ENCODE measurements at regions not wholly inside any gene's neighbourhood (a gene's known extent, or its start where the extent isn't known, plus 50 kb on each side); places are given as distances from the start of the nearest gene placed in this dataset.

DNA sequence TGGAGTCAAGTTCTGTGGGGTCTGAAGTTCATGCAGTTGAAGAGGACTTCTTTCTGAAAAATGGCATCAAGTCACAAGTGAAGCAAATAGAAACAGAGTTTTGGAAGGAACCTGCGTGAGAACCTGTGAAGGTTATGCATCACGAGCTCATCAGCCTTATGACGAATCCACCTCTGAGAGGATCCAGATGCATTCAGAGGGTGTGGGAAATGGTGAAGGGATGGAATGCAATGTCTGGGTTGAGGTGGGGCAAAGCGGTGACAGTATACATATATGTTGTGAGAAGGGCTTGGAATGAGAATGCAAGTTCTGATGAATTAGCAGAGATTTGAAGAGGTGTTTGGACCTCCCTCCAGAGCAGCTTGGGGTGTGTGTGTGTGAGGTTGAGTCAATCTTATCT lies 382.1 kb upstream of the TBL1XR1 start:
- no peak for DNase-seq

DNA sequence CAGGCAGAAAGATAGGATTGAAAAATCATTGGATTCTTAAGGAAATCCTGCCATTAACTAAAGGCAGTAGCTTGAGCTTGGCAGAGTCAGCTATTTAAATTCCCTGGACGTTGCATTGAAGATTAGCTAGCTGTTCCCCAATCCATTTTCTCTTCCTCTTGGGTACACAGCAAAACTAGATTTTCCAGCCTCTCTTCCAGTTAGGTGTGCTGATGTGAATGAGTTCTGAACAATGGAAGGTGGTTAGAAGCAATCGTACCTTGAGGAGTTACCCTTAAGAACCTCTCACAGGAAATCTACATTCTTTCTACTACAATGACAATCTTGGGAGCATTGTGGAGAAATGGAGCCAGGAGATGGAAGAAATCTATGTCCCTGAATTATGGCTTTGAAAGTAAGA lies 383.2 kb upstream of the TBL1XR1 start:
- DNase-seq: no peak

DNA sequence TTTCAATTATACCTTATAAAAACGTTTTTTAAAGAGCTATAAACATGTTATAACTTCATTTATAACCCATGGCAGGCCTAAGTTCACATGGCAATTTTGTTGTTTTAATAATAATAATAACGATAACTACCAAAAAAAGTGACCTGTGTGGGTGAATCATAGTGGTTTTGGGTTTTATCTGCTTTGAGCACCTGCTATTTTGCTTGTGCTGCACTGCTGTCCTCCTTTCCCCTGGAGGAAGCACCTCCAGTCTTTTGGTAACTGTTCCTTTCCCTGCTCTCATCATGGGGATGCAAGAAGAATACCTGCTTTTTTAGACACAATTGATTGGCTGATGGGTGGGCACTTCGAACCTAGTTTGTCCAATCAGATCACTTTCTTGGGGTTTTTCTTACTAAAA lies 388.0 kb upstream of the TBL1XR1 start:
- DNase-seq: no peak

DNA sequence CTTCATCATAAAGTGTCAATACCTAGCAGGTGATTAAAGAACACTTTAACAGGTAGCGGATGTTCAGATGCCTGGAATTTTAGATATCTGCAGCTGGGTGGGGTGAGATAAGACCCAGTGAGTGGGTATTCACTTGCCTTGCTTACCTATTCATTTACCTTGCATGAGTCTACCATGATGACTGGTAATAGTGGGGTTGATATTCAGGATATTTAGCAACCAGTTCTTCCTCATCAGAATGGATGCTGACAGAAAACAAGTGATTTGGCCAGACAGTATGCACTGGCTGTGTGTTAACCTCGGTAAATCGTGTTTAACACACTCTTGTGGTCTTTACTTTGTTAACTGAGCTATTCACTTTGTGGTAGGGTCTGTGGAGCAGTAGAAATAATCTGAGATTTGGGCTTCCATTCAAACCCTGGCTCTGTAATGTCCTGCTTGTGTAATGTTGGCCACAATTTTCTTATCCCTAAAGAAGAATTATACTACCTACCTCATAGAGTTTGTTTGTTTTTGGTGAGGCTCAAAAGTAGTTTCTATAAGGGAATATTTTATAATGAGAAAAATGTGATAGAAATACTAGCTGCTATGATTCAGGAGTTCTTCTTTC lies 391.9 kb upstream of the TBL1XR1 start:
- DNase-seq: no peak

DNA sequence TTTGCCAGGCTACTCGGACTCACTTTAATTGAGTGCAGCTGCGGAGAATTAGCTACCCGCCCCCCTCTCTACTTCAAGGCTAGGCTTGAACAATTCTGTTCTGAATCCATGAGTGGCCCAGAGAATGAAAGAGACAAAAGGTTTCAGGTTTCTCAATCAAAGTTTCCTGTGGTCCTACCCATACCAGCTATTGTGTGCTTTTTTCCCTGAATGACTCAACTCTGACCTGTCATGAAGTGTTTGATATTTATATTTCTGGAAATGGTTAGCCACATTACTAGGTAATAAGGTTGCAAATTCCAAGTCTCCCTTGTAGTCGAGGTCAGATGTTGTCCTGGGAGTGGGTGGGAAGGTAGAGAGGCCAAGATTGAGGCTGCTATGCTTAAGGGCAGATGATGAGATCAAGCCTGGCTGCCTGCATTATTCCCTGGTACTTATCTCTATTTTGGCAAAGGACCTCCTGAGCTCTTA lies 392.7 kb upstream of the TBL1XR1 start:
- no peak for DNase-seq

DNA sequence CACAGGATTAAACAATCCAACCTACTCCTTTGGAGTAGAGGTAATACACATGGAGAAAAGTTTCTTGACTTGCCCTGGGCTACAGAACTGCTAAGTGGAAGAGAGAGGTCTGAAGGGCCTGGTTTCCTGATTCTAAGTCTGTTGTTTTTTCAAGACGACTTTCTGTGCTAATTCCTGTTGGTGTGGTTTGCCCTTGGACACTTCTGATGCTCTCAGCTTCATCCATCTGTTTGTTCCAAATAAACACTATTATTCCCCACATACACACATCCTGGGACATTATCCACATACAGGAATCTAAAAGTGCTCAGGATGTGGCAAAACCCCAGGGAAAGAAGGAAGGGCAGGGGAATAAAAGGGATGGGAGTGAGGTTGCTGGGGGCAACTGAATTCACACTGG lies 393.5 kb upstream of the TBL1XR1 start:
- DNase-seq: no peak

DNA sequence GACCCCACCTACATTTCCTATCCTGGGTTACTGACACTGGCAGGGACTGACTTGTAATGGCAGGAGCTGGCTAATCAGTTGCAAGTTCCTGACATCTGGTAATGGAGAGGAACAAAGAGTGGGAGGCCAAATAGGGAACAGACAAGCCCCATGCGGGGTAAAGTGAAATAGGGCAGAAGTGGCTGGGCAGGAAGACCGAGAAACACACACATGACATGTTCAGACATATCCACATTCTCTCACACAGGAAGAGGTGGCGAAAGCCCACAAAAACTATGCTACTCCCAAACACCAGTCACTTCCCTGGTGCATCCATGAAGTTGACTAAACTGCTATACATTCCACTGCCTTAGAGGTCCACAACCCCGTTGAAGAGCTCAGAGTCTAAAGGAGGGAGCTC lies 394.1 kb upstream of the TBL1XR1 start:
- no peak for DNase-seq

DNA sequence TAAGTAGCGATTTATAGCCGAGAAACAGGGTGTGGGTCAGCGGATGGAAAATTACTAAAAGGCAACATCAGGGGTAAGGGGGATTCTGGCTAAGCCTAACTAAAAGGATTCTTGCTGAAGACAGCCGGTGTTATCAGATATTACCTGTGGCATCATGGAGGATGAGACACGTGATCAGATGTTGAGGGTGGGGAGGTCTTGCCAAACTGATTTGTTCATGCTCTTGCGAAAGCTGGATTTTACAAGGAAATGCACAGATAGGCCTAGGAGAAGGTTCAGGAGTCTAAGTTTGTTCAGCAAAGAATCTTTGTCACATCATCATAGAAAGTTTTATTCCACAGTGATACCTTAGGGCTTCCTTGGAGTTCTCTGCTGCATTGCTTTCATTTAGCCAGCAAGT lies 396.8 kb upstream of the TBL1XR1 start:
- DNase-seq: peak; percentile 66

DNA sequence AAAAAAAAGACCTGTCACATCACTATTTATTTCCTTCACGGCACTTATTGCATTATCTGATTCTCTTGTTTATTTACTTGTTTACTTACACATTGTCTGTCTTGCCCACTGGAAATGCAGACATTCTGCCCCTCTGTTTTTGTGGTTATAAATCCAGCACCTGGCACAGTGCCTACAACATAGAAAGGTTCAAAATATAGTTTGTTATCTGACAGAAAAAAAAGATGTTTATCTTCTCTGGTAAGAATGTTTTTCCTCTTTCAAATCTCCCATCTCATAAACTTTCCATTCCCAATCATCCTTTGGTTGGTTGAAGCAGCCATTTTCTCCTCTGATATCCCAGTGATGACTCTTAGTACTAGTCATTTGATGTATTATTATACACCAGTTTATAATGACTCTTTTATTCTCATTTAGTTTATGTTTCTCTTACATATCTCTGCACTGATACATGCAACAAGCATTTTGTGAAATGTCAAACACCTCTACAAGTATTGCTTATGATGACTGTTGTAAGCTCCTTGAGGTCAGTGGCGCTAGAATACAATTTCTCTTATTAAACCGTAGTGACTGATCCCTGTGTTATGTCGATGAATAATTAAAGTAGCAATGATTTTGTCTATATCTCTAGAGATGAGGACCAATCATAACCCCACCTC lies 398.4 kb upstream of the TBL1XR1 start:
- no peak for DNase-seq

DNA sequence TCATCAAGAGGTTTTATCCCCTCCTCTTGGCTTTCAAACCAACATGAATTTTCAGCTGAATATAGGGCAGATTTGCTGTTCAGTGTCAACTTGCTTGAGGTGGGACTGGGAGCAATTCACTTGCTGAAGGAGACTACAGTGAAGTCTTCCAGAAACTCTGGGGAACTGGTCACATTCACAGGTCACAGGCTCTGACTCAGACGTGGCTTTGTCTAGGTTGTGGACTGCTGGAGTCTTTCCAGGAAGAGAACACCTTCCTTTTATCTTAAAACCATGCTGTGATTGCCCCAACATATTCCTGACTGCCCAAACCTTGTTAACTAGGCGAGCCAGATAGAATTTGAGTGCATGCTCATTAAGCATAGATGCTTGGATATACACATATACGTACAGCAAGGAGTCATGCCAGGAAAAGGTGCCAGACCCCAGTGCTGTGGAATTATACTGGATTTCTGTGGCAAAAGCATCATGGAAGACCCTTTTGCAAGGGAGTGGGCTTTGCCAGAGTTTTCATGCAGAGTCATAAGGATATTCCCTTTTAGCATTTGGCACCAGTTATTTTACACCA lies 399.1 kb upstream of the TBL1XR1 start:
- no peak for DNase-seq

DNA sequence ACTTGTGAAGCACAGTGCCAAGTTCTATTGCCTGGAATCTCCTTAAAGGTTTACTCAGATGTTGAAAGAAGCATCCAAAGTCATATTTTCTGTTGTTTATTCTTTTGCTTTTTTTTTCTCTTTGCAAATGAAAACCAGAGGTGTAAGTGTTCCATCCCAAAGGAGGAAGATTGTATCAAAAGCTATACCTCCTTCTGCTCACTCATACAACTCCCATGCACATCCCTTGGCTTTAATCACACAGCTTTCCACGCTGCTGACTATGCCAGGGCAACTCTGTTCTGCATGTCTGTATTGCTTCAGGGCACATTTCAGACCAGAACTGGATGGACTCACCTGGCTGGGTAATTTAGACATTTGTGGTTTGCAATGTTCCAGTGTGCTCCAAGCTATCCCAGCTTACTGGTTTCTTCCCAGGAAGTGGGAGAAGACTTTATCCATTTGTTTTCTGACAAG lies 399.6 kb upstream of the TBL1XR1 start:
- DNase-seq: no peak

DNA sequence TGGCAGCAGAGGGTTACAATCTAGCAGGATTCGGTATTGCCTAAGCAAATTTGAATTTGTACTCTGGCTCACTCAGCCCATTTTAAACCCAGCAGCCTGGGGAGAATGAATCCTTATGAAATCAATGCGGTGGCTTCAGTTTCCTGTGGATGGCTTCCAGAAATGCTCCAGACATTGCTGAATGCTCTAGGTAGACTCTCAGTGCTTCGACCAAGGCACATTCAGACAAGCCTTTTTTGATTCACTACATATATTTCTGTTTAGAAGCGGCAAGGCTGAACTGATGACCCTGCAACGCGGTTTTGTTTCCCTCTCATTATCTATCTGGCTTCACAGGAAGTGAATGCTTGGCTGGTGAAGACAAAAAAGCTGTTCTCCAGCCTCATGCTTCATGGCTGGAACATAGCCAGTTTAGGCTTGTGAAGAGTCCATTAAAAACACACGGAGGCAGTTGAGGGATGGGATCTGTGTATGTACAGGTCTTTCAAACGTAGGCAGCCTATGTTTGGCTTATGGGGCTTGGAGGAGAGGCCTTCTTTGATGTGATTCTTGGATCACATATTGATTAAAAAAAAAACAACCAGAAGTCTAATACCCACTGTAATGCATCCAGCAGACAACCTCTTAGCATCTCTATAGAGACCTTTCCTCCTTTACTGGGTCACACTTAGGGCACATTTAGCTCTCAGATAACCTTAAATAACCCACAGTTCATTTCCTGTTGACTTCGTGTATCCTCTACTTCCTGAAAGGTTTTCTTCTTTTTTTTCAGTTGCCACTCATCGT lies 400.2 kb upstream of the TBL1XR1 start:
- no peak for DNase-seq

DNA sequence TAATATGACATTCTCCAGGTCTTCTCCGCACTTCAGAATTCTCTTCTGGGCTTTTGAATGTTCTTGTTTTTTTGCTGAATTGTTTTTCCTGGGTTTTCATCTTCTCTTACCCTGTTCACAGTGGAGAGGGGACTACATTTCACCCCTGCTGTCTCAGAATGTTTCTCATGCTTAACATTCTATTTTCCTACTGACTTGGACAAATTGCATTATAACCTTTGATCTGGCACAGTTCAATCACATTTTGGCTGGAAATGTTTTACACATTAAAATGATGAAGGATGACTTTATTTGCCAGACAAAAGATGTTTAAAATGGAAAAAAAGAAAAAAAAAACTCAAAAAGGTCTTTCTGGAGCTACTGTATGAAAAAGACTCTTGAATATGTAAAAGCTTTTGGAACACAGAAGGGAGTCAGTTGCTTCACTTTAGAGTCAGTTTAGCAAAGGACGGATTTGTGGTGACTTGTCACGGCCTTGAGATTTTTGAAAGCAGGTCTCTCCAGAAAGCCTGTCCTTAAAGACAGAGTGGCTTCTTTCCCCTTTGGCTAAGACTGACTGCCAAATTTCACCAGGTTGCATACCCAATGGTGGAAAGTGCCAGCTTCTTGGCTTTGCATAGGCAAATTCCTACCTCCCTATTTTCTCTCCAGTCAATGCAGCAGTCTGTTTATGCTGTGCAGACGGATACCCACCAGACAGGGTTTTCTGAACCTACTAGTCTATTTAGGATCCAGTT lies 401.0 kb upstream of the TBL1XR1 start:
- DNase-seq: no peak

DNA sequence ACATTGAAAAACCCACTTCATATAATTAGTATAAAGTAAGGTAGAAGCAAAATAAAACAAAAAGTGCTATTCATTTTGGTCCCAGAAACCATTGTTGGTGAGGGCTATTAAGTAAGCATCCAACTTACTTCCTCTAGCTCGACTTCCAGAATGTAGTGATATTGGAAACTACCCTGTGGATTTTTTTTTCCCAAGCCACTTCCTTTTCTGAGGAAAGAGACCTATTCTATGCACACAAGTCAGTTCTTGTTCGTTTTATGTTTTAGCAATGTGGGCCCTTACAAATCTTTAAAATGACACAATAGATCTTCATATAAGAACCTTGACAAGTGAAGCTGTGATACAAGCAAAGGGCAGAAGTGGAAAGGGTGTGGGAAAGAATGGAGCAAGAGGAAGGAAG lies 402.0 kb upstream of the TBL1XR1 start:
- no peak for DNase-seq

DNA sequence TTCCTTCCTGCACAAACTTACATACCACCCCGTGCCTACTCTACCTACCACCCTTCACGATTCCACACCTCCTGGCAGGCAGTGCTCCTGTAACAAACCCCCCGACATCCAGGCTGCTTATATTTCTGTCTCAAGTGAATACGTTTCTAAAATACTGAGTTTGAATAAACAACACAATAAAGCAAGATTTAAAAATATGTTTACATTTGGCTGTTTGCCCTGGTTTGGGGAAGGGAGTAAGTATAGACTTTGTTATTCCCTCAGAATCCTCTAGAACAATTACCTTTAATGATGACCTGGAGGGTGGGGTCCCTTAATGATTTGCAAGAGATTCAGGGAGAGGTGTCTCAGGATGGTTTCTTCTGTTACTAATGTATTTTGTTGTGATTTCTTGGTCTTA lies 402.6 kb upstream of the TBL1XR1 start:
- no peak for DNase-seq

DNA sequence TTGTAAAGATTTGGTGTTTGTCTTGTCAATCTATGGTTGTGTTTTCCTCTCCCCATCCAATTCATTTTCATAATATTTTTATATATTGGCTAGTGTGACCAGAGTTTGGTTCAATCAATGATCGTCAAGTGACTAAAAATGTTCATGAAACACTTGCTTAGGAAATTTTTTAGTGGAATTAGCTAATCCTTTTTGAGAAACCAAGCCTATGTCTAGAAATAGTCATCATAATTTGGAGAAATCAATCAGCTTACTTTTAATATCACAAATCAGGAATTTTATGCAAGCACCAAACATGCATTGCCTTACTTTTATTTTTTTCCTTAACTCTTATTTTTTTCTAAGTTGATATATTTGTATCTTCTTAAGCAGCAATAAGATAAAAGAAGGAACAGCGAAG lies 403.1 kb upstream of the TBL1XR1 start:
- DNase-seq: no peak

DNA sequence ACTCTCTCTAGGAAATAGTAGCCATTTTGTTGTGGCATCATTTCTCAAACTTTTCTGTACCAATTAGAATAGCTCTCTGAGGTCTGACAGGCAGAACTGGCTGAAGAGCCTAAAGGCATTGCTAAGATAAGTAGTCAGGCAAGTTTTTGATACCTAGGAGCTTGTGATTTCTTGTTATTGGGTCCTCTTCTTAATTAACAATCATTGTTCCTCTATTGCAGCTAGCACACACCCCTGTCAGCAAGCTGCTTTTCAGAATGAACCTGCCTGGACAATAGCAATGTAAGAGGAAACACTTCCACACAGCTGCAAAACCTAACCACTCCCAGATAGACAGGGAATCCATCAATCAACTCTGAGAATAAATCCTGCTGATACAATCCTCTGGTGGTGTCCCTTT lies 403.9 kb upstream of the TBL1XR1 start:
- no peak for DNase-seq

DNA sequence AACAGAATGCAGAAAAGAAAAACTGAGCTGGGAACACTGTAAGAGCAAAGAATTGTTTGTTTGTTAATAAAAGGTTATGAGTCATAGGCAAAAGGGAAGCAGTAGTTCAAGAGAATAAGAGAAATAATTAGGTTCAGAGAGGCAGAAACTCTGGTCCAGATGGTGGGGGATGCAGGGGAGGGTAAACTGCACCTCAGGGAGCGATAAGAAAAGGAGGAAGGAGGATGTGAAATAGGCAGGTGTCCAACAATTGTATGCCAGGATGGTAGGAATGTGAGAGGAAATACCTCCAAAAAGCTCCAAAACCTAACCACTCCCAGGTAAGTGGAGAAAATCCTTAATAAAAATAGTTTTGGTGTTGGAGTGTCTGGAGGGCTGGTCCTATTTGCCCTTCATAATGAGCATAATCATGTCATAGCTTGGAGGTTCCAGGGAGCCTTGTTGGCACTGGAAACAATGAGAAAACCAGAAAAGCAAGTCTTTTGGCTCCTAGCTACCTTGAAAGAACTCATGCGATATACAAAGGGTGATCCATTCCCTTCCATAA lies 405.4 kb upstream of the TBL1XR1 start:
- peak; percentile 29 for DNase-seq

DNA sequence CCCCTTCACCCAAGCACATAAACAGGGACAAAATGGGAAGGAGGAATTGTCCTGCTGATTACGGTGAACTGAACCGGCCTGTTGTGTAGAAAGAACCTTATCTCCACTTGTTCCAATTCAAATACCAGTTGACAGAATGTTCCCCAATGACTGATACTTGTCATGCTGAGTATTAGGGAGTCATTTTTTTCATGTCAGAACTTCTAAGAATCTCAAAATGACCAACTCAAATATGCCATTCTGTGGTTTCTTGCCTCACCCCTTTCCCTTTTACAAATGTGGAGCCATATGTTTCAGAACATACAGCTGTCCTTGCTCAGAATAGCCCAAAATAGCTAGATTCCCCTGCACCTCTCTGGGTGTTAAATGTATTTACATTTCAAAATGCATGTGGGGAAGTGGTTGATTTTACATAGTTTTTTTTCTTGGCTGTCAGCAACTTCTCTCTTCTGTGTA lies 405.9 kb upstream of the TBL1XR1 start:
- no peak for DNase-seq

DNA sequence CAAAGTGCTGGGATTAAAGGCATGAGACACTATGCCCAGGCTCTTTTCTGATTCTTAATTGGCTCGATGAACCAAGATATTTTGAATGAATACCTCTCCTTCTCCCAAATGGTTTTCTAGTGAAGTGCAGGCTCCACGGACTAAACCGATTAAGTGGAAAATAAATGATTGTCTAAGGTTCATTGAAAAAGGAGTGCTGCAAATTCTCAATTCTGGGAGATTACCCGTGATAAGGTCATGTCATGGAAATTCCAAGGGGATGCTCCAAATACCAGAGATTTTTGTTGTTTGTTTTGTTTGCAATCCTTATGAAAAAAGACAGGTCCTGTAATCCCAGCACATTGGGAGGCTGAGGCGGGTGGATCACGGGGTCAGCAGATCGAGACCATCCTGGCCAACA lies 406.9 kb upstream of the TBL1XR1 start:
- no peak for DNase-seq

DNA sequence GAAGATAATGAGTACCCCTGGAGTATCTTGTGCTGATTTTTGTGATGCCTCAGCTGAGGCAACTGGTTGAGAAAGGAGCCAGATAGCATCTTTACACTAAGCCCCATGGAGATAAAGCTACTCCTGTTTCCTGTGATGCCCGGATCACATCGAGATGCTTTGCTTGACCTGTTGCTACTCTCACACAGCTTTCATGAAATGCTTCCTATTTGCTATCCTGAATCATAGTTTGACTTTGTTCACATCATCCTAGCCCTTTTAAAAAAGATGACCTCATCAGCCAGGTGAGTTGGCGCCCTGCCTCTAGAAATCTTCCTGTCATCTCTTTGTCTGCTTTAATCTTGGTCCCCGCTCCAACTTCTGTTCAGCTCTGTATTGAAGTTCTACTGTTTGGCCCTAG lies 409.6 kb upstream of the TBL1XR1 start:
- DNase-seq: no peak

DNA sequence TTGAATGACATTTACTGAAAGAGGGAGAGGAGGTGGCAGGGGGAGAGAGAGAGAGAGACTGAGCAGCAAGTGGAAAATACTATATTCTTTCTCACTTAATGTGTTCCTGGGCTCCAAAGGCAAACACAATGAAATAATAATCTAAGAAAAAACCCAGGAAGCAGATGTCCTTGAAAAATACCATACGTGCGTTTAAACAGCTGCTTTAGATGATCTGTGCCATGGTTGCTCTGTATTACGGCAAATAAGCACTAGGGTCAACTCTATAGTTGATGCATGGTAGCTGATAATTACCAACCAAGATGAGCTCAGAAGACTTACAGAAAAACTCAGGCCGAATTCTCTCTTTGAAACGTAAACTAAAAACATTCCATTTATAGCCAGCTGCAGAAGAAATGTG lies 410.3 kb upstream of the TBL1XR1 start:
- no peak for DNase-seq

DNA sequence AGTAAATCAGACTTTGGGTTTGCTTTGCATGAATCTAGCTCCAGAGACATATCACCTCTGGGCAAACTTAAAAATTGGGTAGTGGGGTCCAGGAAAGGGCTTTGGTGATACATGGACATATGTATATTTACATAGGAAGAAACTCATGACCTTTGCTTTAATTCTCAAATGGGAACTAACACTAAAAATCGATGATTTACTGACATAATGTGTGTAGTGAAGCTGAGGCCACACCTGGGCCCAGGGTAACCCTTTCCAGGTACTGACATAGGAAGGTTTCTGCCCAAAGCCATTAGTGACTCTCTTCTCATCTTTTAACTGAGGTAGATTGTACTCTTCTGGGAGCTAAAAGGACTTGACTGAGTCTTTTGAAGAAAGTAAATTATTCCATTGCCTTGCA lies 411.2 kb upstream of the TBL1XR1 start:
- no peak for DNase-seq

Data from NCI-H82 (cell line).